K562 (cell line): ENCODE measurements at regions not wholly inside any gene's neighbourhood (a gene's known extent, or its start where the extent isn't known, plus 50 kb on each side); places are given as distances from the start of the nearest gene placed in this dataset.

Experiments
- ATAC-seq: fragments of 200-7000 bp; cut with Tn5 transposase; 3 replicates; pipeline ENCODE4 v1.9.1; 2020; ENCODE audit warnings: moderate library complexity
- BruUV-seq: library from RNA; stranded (reverse); fragments of 400-500 nt; replicated peaks from 2 replicates; lab custom pipeline; 2021; lab: Mats Ljungman, UMichigan
- CTCF ChIA-PET: fragments of 300-600 bp; formaldehyde crosslinking; extraction: SDS; loops from one replicate; lab custom pipeline; 2021; ENCODE audit warnings: low intra/inter-chr PET ratio; lab: Yijun Ruan, JAX
- POLR2A ChIA-PET: fragments of 300-600, 350-650 bp; sonication (Branson Sonifier 250); formaldehyde crosslinking; extraction: SDS; loops from one replicate; lab custom pipeline; 2021; ENCODE audit warnings: antibody characterized with exemption, inconsistent platforms; lab: Yijun Ruan, JAX
- DNase-seq, 4 experiments: peaks; one replicate each; pipeline versions ENCODE4 v3.0.0 to v3.0.0-alpha.2; 2011 to 2018; ENCODE audit warnings: low spot score in 3 of 4, mixed read lengths in 3 of 4; ENCODE audit errors: extremely low read depth in 1 of 4
- FAIRE-seq: peaks from 2 replicates; lab custom pipeline; 2011; peaks lifted over from hg19 to GRCh38; lab: Jason Lieb, UNC
- H2AFZ ChIP-seq: 2 replicates; pipeline ENCODE4 v1.6.0; 2011; ENCODE audit warnings: low read depth, low read length, control low read depth, inconsistent platforms
- H3K27ac ChIP-seq: fragments of 200-600 bp; 3 replicates; pipeline ENCODE4 v1.8.0; 2011; ENCODE audit warnings: low read depth, mild to moderate bottlenecking, control low read depth, inconsistent platforms, low read length, moderate library complexity, mixed read lengths; ENCODE audit errors: extremely low read depth
- H3K27me3 ChIP-seq, 2 experiments: fragments of 300-600 bp in 1 of 2; 2 replicates in 1 of 2; 3 replicates in 1 of 2; pipeline versions ENCODE4 v1.6.0 to v1.8.0; 2011; ENCODE audit warnings: inconsistent platforms in 2 of 2, low read length in 2 of 2, mild to moderate bottlenecking in 1 of 2, mixed read lengths in 1 of 2, moderate library complexity in 1 of 2; ENCODE audit not compliant: control insufficient read depth in 2 of 2, insufficient read depth in 2 of 2
- H3K36me3 ChIP-seq: fragments of 300-600 bp; 3 replicates; pipeline ENCODE4 v1.8.0; 2011; ENCODE audit warnings: mild to moderate bottlenecking, low read length, inconsistent platforms; ENCODE audit not compliant: control insufficient read depth, insufficient read depth
- H3K4me1 ChIP-seq, 2 experiments: fragments of 200-600 bp in 1 of 2; replicated peaks in 1 of 2; 2 replicates in 1 of 2; 3 replicates in 1 of 2; pipeline versions ENCODE4 v1.5.1 to v1.8.0; 2011; ENCODE audit warnings: inconsistent platforms in 2 of 2, low read length in 2 of 2, mild to moderate bottlenecking in 1 of 2, mixed read lengths in 1 of 2, moderate library complexity in 1 of 2; ENCODE audit not compliant: control insufficient read depth in 2 of 2, insufficient read depth in 2 of 2
- H3K4me2 ChIP-seq: 2 replicates; pipeline ENCODE4 v1.6.1; 2011; ENCODE audit warnings: low read length, control low read depth, inconsistent platforms, mixed read lengths; ENCODE audit not compliant: insufficient read depth
- H3K4me3 ChIP-seq: fragments of 200-600 bp; sonication (generic), shearing (Covaris generic); 2 replicates; pipeline ENCODE4 v1.5.1; 2016; ENCODE audit warnings: control low read depth, inconsistent platforms
- H3K79me2 ChIP-seq: fragments of 200-600 bp; 3 replicates; pipeline ENCODE4 v1.8.0; 2011; ENCODE audit warnings: low read length, inconsistent platforms; ENCODE audit not compliant: control insufficient read depth, insufficient read depth
- H3K9ac ChIP-seq, 2 experiments: 2 replicates each; pipeline versions ENCODE4 v1.6.0 to v1.6.1; 2011; ENCODE audit warnings: low read depth in 2 of 2, low read length in 2 of 2, control low read depth in 1 of 2, inconsistent platforms in 1 of 2, mild to moderate bottlenecking in 1 of 2, mixed read lengths in 1 of 2; ENCODE audit not compliant: insufficient read depth in 1 of 2
- H3K9me1 ChIP-seq: one replicate; pipeline ENCODE4 v1.6.0; 2011; ENCODE audit warnings: inconsistent platforms, mild to moderate bottlenecking, low read length, moderate library complexity; ENCODE audit not compliant: control insufficient read depth, insufficient read depth
- H3K9me3 ChIP-seq: replicated peaks from 2 replicates; pipeline ENCODE4 v1.5.1; 2011; ENCODE audit warnings: low read depth, low read length, inconsistent platforms; ENCODE audit not compliant: control insufficient read depth, insufficient read depth
- H4K20me1 ChIP-seq: replicated peaks from 2 replicates; pipeline ENCODE4 v1.6.1; 2011; ENCODE audit warnings: low read length, inconsistent platforms, mixed read lengths; ENCODE audit not compliant: control insufficient read depth, insufficient read depth
- FOXJ2 ChIP-seq: fragments of 200-800 bp; sonication (Bioruptor generic); IDR thresholded peaks from 2 replicates; pipeline ENCODE4 v1.6.1; 2016; ENCODE audit warnings: missing genetic modification characterization, missing compliant biosample characterization
- MTA2 ChIP-seq: fragments of 450-650 bp; IDR thresholded peaks from 2 replicates; pipeline ENCODE4 v1.6.1; 2016; ENCODE audit warnings: low read depth
- SP2 ChIP-seq: IDR thresholded peaks from 2 replicates; pipeline ENCODE4 v1.6.1; 2011; ENCODE audit warnings: mild to moderate bottlenecking, low read depth, low read length, moderate library complexity; ENCODE audit not compliant: poor library complexity, severe bottlenecking; ENCODE audit errors: extremely low read depth
- WGBS: fragments of 100-300 bp; shearing (Covaris generic); methylation state at CpG from one replicate; pipeline ENCODE4 v1.1.6; 2016; ENCODE audit warnings: low coverage, mixed read lengths; ENCODE audit not compliant: insufficient coverage; ENCODE audit errors: missing lambda C conversion rate; 5-methylcytosine and 5-hydroxymethylcytosine counted together
- in situ Hi-C: fragments of 300-500 bp; cut with MboI; formaldehyde crosslinking; loops from 4 replicates; pipeline ENCODE4 v1.15.0; 2018; ENCODE audit warnings: inconsistent platforms, mixed read lengths
- intact Hi-C: fragments of 100-400 bp; cut with micrococcal nuclease; formaldehyde crosslinking; loops from 2 replicates; pipeline ENCODE4 v1.14.2; 2022
- TF ChIP-seq, protein P1 (sequence below): fragments of 450-650 bp; formaldehyde crosslinking; IDR thresholded peaks from 2 replicates; pipeline ENCODE4 v1.4.0; 2020; ENCODE audit warnings: mild to moderate bottlenecking
- TF ChIP-seq, protein P2 (sequence below): fragments of 200-400 bp; formaldehyde crosslinking; IDR thresholded peaks from 2 replicates; pipeline ENCODE4 v1.6.1; 2017; ENCODE audit warnings: mild to moderate bottlenecking, low read depth, low read length, moderate library complexity

DNA sequence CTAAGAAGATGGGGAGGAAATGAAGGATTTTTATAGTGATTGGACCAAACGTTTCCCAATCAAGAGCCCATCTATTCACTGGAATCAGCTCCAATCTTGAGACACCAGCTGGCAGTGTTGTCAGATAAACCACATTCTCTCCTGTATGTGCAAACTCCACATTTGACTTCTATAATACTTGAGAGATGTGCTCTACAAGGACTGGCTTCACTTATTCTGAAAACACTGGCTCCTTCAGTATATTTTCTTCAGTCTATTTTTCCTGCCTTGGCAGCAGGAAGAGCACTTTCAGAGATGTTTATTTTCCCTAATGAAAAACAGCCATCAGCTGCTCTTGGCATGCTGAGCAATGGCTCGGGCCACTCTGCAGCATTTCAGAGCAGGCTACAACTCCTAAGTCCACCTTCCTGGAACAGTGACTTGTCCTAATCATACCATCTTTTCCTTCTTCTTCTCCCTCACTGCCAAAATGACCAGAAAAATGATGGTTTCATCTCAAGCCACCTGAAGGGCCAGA lies 96.9 kb upstream of the FSTL4 start:
- no peak for ATAC-seq
- H3K27me3 ChIP-seq, result peaks cover 0 to 6% of the 10 kb centered on the region in 2 experiments; a peak in 2 of 5 replicates
- no peak for TF ChIP-seq MTA2
- TF ChIP-seq FOXJ2 (tag), result no peak
- TF ChIP-seq, protein P1, sequence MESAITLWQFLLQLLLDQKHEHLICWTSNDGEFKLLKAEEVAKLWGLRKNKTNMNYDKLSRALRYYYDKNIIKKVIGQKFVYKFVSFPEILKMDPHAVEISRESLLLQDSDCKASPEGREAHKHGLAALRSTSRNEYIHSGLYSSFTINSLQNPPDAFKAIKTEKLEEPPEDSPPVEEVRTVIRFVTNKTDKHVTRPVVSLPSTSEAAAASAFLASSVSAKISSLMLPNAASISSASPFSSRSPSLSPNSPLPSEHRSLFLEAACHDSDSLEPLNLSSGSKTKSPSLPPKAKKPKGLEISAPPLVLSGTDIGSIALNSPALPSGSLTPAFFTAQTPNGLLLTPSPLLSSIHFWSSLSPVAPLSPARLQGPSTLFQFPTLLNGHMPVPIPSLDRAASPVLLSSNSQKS (CRISPR knock-in tag), result no peak
- TF ChIP-seq, protein P2, sequence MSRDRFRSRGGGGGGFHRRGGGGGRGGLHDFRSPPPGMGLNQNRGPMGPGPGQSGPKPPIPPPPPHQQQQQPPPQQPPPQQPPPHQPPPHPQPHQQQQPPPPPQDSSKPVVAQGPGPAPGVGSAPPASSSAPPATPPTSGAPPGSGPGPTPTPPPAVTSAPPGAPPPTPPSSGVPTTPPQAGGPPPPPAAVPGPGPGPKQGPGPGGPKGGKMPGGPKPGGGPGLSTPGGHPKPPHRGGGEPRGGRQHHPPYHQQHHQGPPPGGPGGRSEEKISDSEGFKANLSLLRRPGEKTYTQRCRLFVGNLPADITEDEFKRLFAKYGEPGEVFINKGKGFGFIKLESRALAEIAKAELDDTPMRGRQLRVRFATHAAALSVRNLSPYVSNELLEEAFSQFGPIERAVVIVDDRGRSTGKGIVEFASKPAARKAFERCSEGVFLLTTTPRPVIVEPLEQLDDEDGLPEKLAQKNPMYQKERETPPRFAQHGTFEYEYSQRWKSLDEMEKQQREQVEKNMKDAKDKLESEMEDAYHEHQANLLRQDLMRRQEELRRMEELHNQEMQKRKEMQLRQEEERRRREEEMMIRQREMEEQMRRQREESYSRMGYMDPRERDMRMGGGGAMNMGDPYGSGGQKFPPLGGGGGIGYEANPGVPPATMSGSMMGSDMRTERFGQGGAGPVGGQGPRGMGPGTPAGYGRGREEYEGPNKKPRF, result no peak
- TF ChIP-seq SP2, result no peak
- TF ChIP-seq, all 486 proteins: peak for 0
- no peak overlapping the region for H3K9ac ChIP-seq
- H3K4me2 ChIP-seq, result no peak overlapping the region
- no peak overlapping the region for H3K27ac ChIP-seq
- H3K79me2 ChIP-seq, result no peaks in the 10 kb centered on the region
- no TSS peak for BruUV-seq
- H3K9me3 ChIP-seq, result no peaks in the 10 kb centered on the region
- DNase-seq (no peak), FAIRE-seq (no peak)
- ChIA-PET POLR2A (interaction anchor here (0.6 to 1.1 kb wide), 2 partner anchors 17 to 117 kb away, joined by 3 to 4 read pairs; no protein-coding TSS in a partner anchor), CTCF (no interaction called here)
- H4K20me1 ChIP-seq, result no peaks in the 10 kb centered on the region
- no peak overlapping the region for H3K4me3 ChIP-seq
- no peaks in the 10 kb centered on the region for H3K9me1 ChIP-seq
- intact Hi-C loops, result no loop called here
- in situ Hi-C loops, result no loop called here
- no peaks in the 10 kb centered on the region; a peak in 1 of 5 replicates for H3K4me1 ChIP-seq
- no peak overlapping the region for H2AFZ ChIP-seq
- no peaks in the 10 kb centered on the region for H3K36me3 ChIP-seq
- WGBS, result 4% methylated on average over 2 of the region's 2 CpGs
